ENCODE measurements at regions not wholly inside any gene's neighbourhood (a gene's known extent, or its start where the extent isn't known, plus 50 kb on each side); places are given as distances from the start of the nearest gene placed in this dataset.

- FAIRE-seq (no peak), DNase-seq (ENCODE audit: insufficient read length, low spot score) (no peak)
- no peak for TF ChIP-seq POLR2AphosphoS5 (IDR thresholded peaks at IDR 0.05; ENCODE audit: low read depth, low read length)
- TF ChIP-seq TAF1 (IDR thresholded peaks at IDR 0.05; ENCODE audit: low read depth, low read length): no peak
- no peak for TF ChIP-seq PAX5 (IDR thresholded peaks at IDR 0.05; ENCODE audit: insufficient read depth, low read length, severe bottlenecking)
- TF ChIP-seq POLR2A (IDR thresholded peaks at IDR 0.05; ENCODE audit: low read depth, low read length): no peak
- no peak for TF ChIP-seq POU2F2 (IDR thresholded peaks at IDR 0.05; ENCODE audit: low read depth, low read length)
- no peak for TF ChIP-seq SPI1 (IDR thresholded peaks at IDR 0.05; ENCODE audit: low read depth, low read length)
Observed at GRCh38 chr15:81595752-81596151, 221.7 kb upstream of the TMC3 start.

- no peak for DNase-seq (ENCODE audit: insufficient read length, low spot score)
- TF ChIP-seq SPI1 (IDR thresholded peaks at IDR 0.05; ENCODE audit: low read depth, low read length): no peak
- TF ChIP-seq POLR2A (IDR thresholded peaks at IDR 0.05; ENCODE audit: low read depth, low read length): no peak
- no peak for TF ChIP-seq POLR2AphosphoS5 (IDR thresholded peaks at IDR 0.05; ENCODE audit: low read depth, low read length)
- no peak for TF ChIP-seq POU2F2 (IDR thresholded peaks at IDR 0.05; ENCODE audit: low read depth, low read length)
- TF ChIP-seq PAX5 (IDR thresholded peaks at IDR 0.05; ENCODE audit: insufficient read depth, low read length, severe bottlenecking): no peak
- no peak for TF ChIP-seq TAF1 (IDR thresholded peaks at IDR 0.05; ENCODE audit: low read depth, low read length)
- no peak for FAIRE-seq
Observed at GRCh38 chr15:81589671-81590070, 215.7 kb upstream of the TMC3 start.

- no peak for TF ChIP-seq POLR2A (IDR thresholded peaks at IDR 0.05; ENCODE audit: low read depth, low read length)
- TF ChIP-seq POU2F2 (IDR thresholded peaks at IDR 0.05; ENCODE audit: low read depth, low read length): no peak
- TF ChIP-seq TAF1 (IDR thresholded peaks at IDR 0.05; ENCODE audit: low read depth, low read length): no peak
- no peak for TF ChIP-seq POLR2AphosphoS5 (IDR thresholded peaks at IDR 0.05; ENCODE audit: low read depth, low read length)
- no peak for TF ChIP-seq PAX5 (IDR thresholded peaks at IDR 0.05; ENCODE audit: insufficient read depth, low read length, severe bottlenecking)
- FAIRE-seq: no peak
- DNase-seq (ENCODE audit: insufficient read length, low spot score): no peak
Observed at GRCh38 chr15:81575436-81576123, 201.6 kb upstream of the TMC3 start.

- DNase-seq (ENCODE audit: insufficient read length, low spot score): no peak
- no peak for FAIRE-seq
- no peak for TF ChIP-seq POLR2AphosphoS5 (IDR thresholded peaks at IDR 0.05; ENCODE audit: low read depth, low read length)
- TF ChIP-seq TAF1 (IDR thresholded peaks at IDR 0.05; ENCODE audit: low read depth, low read length): no peak
- TF ChIP-seq SPI1 (IDR thresholded peaks at IDR 0.05; ENCODE audit: low read depth, low read length): no peak
- no peak for TF ChIP-seq POLR2A (IDR thresholded peaks at IDR 0.05; ENCODE audit: low read depth, low read length)
- TF ChIP-seq PAX5 (IDR thresholded peaks at IDR 0.05; ENCODE audit: insufficient read depth, low read length, severe bottlenecking): no peak
- TF ChIP-seq POU2F2 (IDR thresholded peaks at IDR 0.05; ENCODE audit: low read depth, low read length): no peak
Observed at GRCh38 chr15:81573098-81573746, 199.2 kb upstream of the TMC3 start.

GRCh38 chr15:81572190-81572589, 198.2 kb upstream of the TMC3 start:
- TF ChIP-seq PAX5 (IDR thresholded peaks at IDR 0.05; ENCODE audit: insufficient read depth, low read length, severe bottlenecking) (no peak), POU2F2 (IDR thresholded peaks at IDR 0.05; ENCODE audit: low read depth, low read length) (no peak), TAF1 (IDR thresholded peaks at IDR 0.05; ENCODE audit: low read depth, low read length) (no peak), POLR2AphosphoS5 (IDR thresholded peaks at IDR 0.05; ENCODE audit: low read depth, low read length) (no peak), POLR2A (IDR thresholded peaks at IDR 0.05; ENCODE audit: low read depth, low read length) (no peak), SPI1 (IDR thresholded peaks at IDR 0.05; ENCODE audit: low read depth, low read length) (no peak)
- DNase-seq (ENCODE audit: insufficient read length, low spot score) (no peak), FAIRE-seq (no peak)

GRCh38 chr15:81569286-81570080, 195.5 kb upstream of the TMC3 start:
- FAIRE-seq (no peak), DNase-seq (ENCODE audit: insufficient read length, low spot score) (no peak)
- TF ChIP-seq POLR2AphosphoS5 (IDR thresholded peaks at IDR 0.05; ENCODE audit: low read depth, low read length) (no peak), TAF1 (IDR thresholded peaks at IDR 0.05; ENCODE audit: low read depth, low read length) (no peak), SPI1 (IDR thresholded peaks at IDR 0.05; ENCODE audit: low read depth, low read length) (no peak), POLR2A (IDR thresholded peaks at IDR 0.05; ENCODE audit: low read depth, low read length) (no peak), PAX5 (IDR thresholded peaks at IDR 0.05; ENCODE audit: insufficient read depth, low read length, severe bottlenecking) (no peak), POU2F2 (IDR thresholded peaks at IDR 0.05; ENCODE audit: low read depth, low read length) (no peak)

GRCh38 chr15:81567924-81568323, 193.9 kb upstream of the TMC3 start:
- TF ChIP-seq POLR2AphosphoS5 (IDR thresholded peaks at IDR 0.05; ENCODE audit: low read depth, low read length) (no peak), POLR2A (IDR thresholded peaks at IDR 0.05; ENCODE audit: low read depth, low read length) (no peak), TAF1 (IDR thresholded peaks at IDR 0.05; ENCODE audit: low read depth, low read length) (no peak), SPI1 (IDR thresholded peaks at IDR 0.05; ENCODE audit: low read depth, low read length) (no peak), POU2F2 (IDR thresholded peaks at IDR 0.05; ENCODE audit: low read depth, low read length) (no peak), PAX5 (IDR thresholded peaks at IDR 0.05; ENCODE audit: insufficient read depth, low read length, severe bottlenecking) (no peak)
- FAIRE-seq (no peak), DNase-seq (ENCODE audit: insufficient read length, low spot score) (no peak)

GRCh38 chr15:81562986-81563385, 189.0 kb upstream of the TMC3 start:
- no peak for DNase-seq (ENCODE audit: insufficient read length, low spot score)
- no peak for TF ChIP-seq POU2F2 (IDR thresholded peaks at IDR 0.05; ENCODE audit: low read depth, low read length)
- no peak for TF ChIP-seq POLR2AphosphoS5 (IDR thresholded peaks at IDR 0.05; ENCODE audit: low read depth, low read length)
- no peak for TF ChIP-seq TAF1 (IDR thresholded peaks at IDR 0.05; ENCODE audit: low read depth, low read length)
- no peak for TF ChIP-seq POLR2A (IDR thresholded peaks at IDR 0.05; ENCODE audit: low read depth, low read length)
- no peak for TF ChIP-seq SPI1 (IDR thresholded peaks at IDR 0.05; ENCODE audit: low read depth, low read length)
- no peak for TF ChIP-seq PAX5 (IDR thresholded peaks at IDR 0.05; ENCODE audit: insufficient read depth, low read length, severe bottlenecking)
- FAIRE-seq: no peak

GRCh38 chr15:81560405-81560804, 186.4 kb upstream of the TMC3 start:
- DNase-seq (ENCODE audit: insufficient read length, low spot score) (no peak), FAIRE-seq (no peak)
- TF ChIP-seq PAX5 (IDR thresholded peaks at IDR 0.05; ENCODE audit: insufficient read depth, low read length, severe bottlenecking) (no peak), SPI1 (IDR thresholded peaks at IDR 0.05; ENCODE audit: low read depth, low read length) (no peak), POLR2AphosphoS5 (IDR thresholded peaks at IDR 0.05; ENCODE audit: low read depth, low read length) (no peak)

All from GM12891 (cell line).